B cell (primary cell): ENCODE measurements at regions not wholly inside any gene's neighbourhood (a gene's known extent, or its start where the extent isn't known, plus 50 kb on each side); places are given as distances from the start of the nearest gene placed in this dataset.

ENCODE experiments used
- ATAC-seq: fragments of 200-7000 bp; cut with Tn5 transposase; one replicate; pipeline ENCODE4 v1.10.0; 2021; ENCODE audit warnings: low read depth, mild to moderate bottlenecking, moderate number of reproducible peaks, moderate library complexity
- CTCF ChIA-PET: fragments of 350-600 bp; sonication (Branson Sonifier 250); formaldehyde crosslinking; loops from one replicate; lab custom pipeline; 2021; ENCODE audit warnings: antibody characterized with exemption, inconsistent platforms; lab: Charles Lee
- POLR2A ChIA-PET: fragments of 350-600 bp; sonication (Branson Sonifier 250); formaldehyde crosslinking; loops from one replicate; lab custom pipeline; 2021; ENCODE audit warnings: antibody characterized with exemption; lab: Charles Lee
- DNase-seq: peaks from one replicate; pipeline ENCODE4 v3.0.0; 2013
- H2AFZ ChIP-seq: 2 replicates; pipeline ENCODE4 v1.6.1; 2012; ENCODE audit warnings: mild to moderate bottlenecking, low read depth, low read length; ENCODE audit not compliant: insufficient read depth, poor library complexity, severe bottlenecking
- H3K27ac ChIP-seq, 2 donors: 1 replicate in 1 of 2; 2 replicates in 1 of 2; pipeline ENCODE4 v1.5.1; 2012 to 2013; ENCODE audit warnings: low read length in 2 of 2, mild to moderate bottlenecking in 2 of 2, moderate library complexity in 1 of 2
- H3K27me3 ChIP-seq, 4 experiments: fragments of 200-600 bp in 1 of 4; sonication (generic) in 1 of 4; replicated peaks in 1 of 4; 1 replicate in 2 of 4; 2 replicates in 2 of 4; pipeline versions ENCODE4 v1.6.1 to v1.7.0; 2013 to 2016; ENCODE audit warnings: low read length in 3 of 4, mild to moderate bottlenecking in 2 of 4, mixed read lengths in 1 of 4, moderate library complexity in 1 of 4; ENCODE audit not compliant: insufficient read depth in 4 of 4, control insufficient read depth in 3 of 4; ENCODE audit errors: control extremely low read depth in 1 of 4
- H3K36me3 ChIP-seq, 2 experiments: replicated peaks in 1 of 2; 1 replicate in 1 of 2; 2 replicates in 1 of 2; pipeline versions ENCODE4 v1.6.1 to v1.7.1; 2013; ENCODE audit warnings: low read length in 1 of 2; ENCODE audit not compliant: insufficient read depth in 2 of 2, control insufficient read depth in 1 of 2; ENCODE audit errors: control extremely low read depth in 1 of 2, extremely low read depth in 1 of 2
- H3K4me1 ChIP-seq, 2 donors: fragments of 200-600 bp in 1 of 2; sonication (generic) in 1 of 2; 1 replicate in 1 of 2; 2 replicates in 1 of 2; pipeline versions ENCODE4 v1.5.1 to v1.6.1; 2013 to 2017; ENCODE audit warnings: low read length in 2 of 2; ENCODE audit not compliant: control insufficient read depth in 2 of 2, insufficient read depth in 2 of 2
- H3K4me2 ChIP-seq: replicated peaks from 2 replicates; pipeline ENCODE3; 2012; ENCODE audit warnings: mild to moderate bottlenecking, low read depth, low read length; ENCODE audit not compliant: poor library complexity, severe bottlenecking
- H3K4me3 ChIP-seq, 5 experiments: fragments of 200-600 bp in 1 of 5; sonication (generic) in 1 of 5; 1 replicate in 3 of 5; 2 replicates in 2 of 5; pipeline versions ENCODE4 v1.5.1 to v1.7.0; 2011 to 2016; ENCODE audit warnings: low read length in 4 of 5, mild to moderate bottlenecking in 4 of 5, low read depth in 2 of 5, control low read depth in 1 of 5, moderate library complexity in 1 of 5; ENCODE audit not compliant: insufficient read depth in 1 of 5; ENCODE audit errors: control extremely low read depth in 1 of 5, extremely low read depth in 1 of 5
- H3K79me2 ChIP-seq: fragments of 200-600 bp; sonication (generic); one replicate; pipeline ENCODE4 v1.6.0; 2016; ENCODE audit warnings: low read length; ENCODE audit not compliant: control insufficient read depth, insufficient read depth
- H3K9ac ChIP-seq: fragments of 200-600 bp; sonication (generic); 2 replicates; pipeline ENCODE4 v1.6.1; 2017; ENCODE audit warnings: mild to moderate bottlenecking, low read length, moderate library complexity
- H3K9me3 ChIP-seq, 3 donors: one replicate each; pipeline versions ENCODE4 v1.6.1 to v1.7.1; 2013; ENCODE audit warnings: low read length in 2 of 3; ENCODE audit not compliant: control insufficient read depth in 2 of 3, insufficient read depth in 1 of 3; ENCODE audit errors: control extremely low read depth in 1 of 3
- H4K20me1 ChIP-seq: 2 replicates; pipeline ENCODE4 v1.6.0; 2012; ENCODE audit warnings: mild to moderate bottlenecking, low read length; ENCODE audit not compliant: insufficient read depth, control insufficient read depth, poor library complexity, severe bottlenecking
- H3K27ac Mint-ChIP-seq: one replicate; pipeline ENCODE4 v1.8.0; 2021; ENCODE audit warnings: mixed read lengths
- H3K27me3 Mint-ChIP-seq: one replicate; pipeline ENCODE4 v1.8.0; 2021; ENCODE audit warnings: mixed read lengths
- H3K4me1 Mint-ChIP-seq: one replicate; pipeline ENCODE4 v1.8.0; 2021; ENCODE audit warnings: mixed read lengths
- H3K4me3 Mint-ChIP-seq: one replicate; pipeline ENCODE4 v1.8.0; 2021; ENCODE audit warnings: mixed read lengths
- H3K9me3 Mint-ChIP-seq: one replicate; pipeline ENCODE4 v1.8.0; 2022; ENCODE audit warnings: mixed read lengths; ENCODE audit not compliant: insufficient read depth
- CTCF ChIP-seq: fragments of 200-600 bp; IDR thresholded peaks from one replicate; pipeline ENCODE4 v1.8.0; 2022; ENCODE audit warnings: antibody characterized with exemption, mild to moderate bottlenecking
- EZH2 ChIP-seq: IDR thresholded peaks from 2 replicates; pipeline ENCODE4 v1.6.1; 2012; ENCODE audit warnings: borderline replicate concordance, low read depth, mild to moderate bottlenecking, moderate library complexity, low read length; ENCODE audit not compliant: insufficient read depth, poor library complexity, severe bottlenecking
- WGBS: methylation state at CpG from one replicate; pipeline ENCODE4 v1.1.5; 2013; ENCODE audit warnings: missing lambda C conversion rate; ENCODE audit not compliant: insufficient coverage; 5-methylcytosine and 5-hydroxymethylcytosine counted together
- intact Hi-C: fragments of 100-400 bp; cut with micrococcal nuclease; formaldehyde crosslinking; loops from one replicate; pipeline ENCODE4 v1.10.0; 2022

- no peak for DNase-seq
- no peak overlapping the region for H3K4me2 ChIP-seq
- no peak overlapping the region for H3K4me3 ChIP-seq
- intact Hi-C loops = no loop called here
- Mint-ChIP-seq H3K4me1 (no peaks in the 10 kb centered on the region), H3K4me3 (no peak overlapping the region), H3K27me3 (no peaks in the 10 kb centered on the region), H3K9me3 (peaks cover 7% of the 10 kb centered on the region), H3K27ac (no peak overlapping the region)
- H3K4me1 ChIP-seq = no peaks in the 10 kb centered on the region
- POLR2A ChIA-PET = no interaction called here
- no CpG with 5 or more reads among the region's 2 CpGs for WGBS
- no peaks in the 10 kb centered on the region for H3K9me3 ChIP-seq
- no peak overlapping the region for H3K27ac ChIP-seq
- TF ChIP-seq CTCF (no peak), EZH2 (no peak)
- no peaks in the 10 kb centered on the region for H3K36me3 ChIP-seq
- no peaks in the 10 kb centered on the region for H4K20me1 ChIP-seq
- CTCF ChIA-PET = no interaction called here
- H3K79me2 ChIP-seq = no peaks in the 10 kb centered on the region
- no peak overlapping the region for H2AFZ ChIP-seq
- H3K9ac ChIP-seq = no peak overlapping the region
- no peaks in the 10 kb centered on the region for H3K27me3 ChIP-seq
- ATAC-seq = no peak
Observed at GRCh38 chr13:90094357-90094756, 1253.1 kb upstream of the MIR17HG start.

DNA sequence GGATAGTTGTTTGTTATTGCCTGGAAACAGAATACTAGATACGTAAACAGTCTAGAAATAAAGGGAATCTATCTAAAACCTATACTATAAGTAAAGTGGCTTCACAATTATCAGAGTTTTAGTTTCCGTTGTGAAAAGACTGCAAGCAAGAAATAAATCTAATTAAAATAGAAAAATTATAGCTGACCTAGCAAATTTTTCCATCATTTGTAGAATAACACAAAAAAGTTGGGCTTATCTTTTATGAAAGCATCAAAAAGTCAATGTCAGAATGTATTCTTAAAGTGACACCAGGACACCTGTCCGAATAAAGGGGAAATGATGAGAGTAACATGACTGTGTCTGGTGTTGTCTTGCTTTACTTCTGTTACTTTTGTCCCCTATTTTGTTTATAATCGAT lies 1248.9 kb upstream of the MIR17HG start:
- Mint-ChIP-seq H3K4me1 (no peaks in the 10 kb centered on the region), H3K27me3 (no peaks in the 10 kb centered on the region), H3K9me3 (peaks cover 10% of the 10 kb centered on the region), H3K4me3 (no peak overlapping the region), H3K27ac (no peak overlapping the region)
- Histone ChIP-seq H3K9me3 (peaks cover 0 to 7% (median 0%) of the 10 kb centered on the region in 3 donors), H3K4me2 (no peak overlapping the region), H3K4me1 (no peaks in the 10 kb centered on the region), H3K27ac (no peak overlapping the region), H3K36me3 (no peaks in the 10 kb centered on the region), H3K27me3 (no peaks in the 10 kb centered on the region), H2AFZ (no peak overlapping the region), H4K20me1 (no peaks in the 10 kb centered on the region), H3K4me3 (no peak overlapping the region), H3K9ac (no peak overlapping the region), H3K79me2 (no peaks in the 10 kb centered on the region)
- ATAC-seq = no peak
- WGBS = no CpG with 5 or more reads among the region's 4 CpGs
- ChIA-PET POLR2A (no interaction called here), CTCF (no interaction called here)
- no peak for DNase-seq
- intact Hi-C loops = no loop called here
- TF ChIP-seq EZH2 (no peak), CTCF (no peak)
